ENCODE measurements at regions not wholly inside any gene's neighbourhood (a gene's known extent, or its start where the extent isn't known, plus 50 kb on each side); places are given as distances from the start of the nearest gene placed in this dataset.
"Not testable (repeated sequence)": the region's sequence is repeated elsewhere in the genome, so short reads cannot be mapped to it uniquely, and the experiment has no call there.

GRCh38 chrX:27309406-27309805 lies 153.7 kb downstream of the PPP4R3C start:
- Histone ChIP-seq H3F3A (ENCODE audit: low read length, unreplicated experiment) (no peaks in the 10 kb centered on the region), H3K27ac (ENCODE audit: low read length) (no peak overlapping the region), H3K9ac (ENCODE audit: low read length) (no peak overlapping the region), H3K4me3 (ENCODE audit: low read length) (no peak overlapping the region), H4K20me1 (ENCODE audit: low read length) (no peaks in the 10 kb centered on the region), H3K4me2 (ENCODE audit: low read length) (no peak overlapping the region), H3K9me2 (replicated peaks; ENCODE audit: low read length) (no peaks in the 10 kb centered on the region), H3K4me1 (ENCODE audit: insufficient read depth, low read length) (no peaks in the 10 kb centered on the region), H3K27me3 (ENCODE audit: low read length) (no peaks in the 10 kb centered on the region), H3K36me3 (ENCODE audit: low read depth, low read length) (no peaks in the 10 kb centered on the region), H3K9me3 (ENCODE audit: low read length) (no peaks in the 10 kb centered on the region), H3K79me2 (ENCODE audit: low read length) (no peaks in the 10 kb centered on the region), H2AFZ (ENCODE audit: low read length) (no peak overlapping the region)
- intact Hi-C loops (cut with micrococcal nuclease), result no loop called here
- POLR2A ChIA-PET (ENCODE audit: unreplicated experiment), result no interaction called here
- no TSS peak for BruUV-seq (replicated peaks)
- DNase-seq (no peak), ATAC-seq (no peak)
- CTCF ChIA-PET, result no interaction called here
- TF ChIP-seq EZH2 (IDR thresholded peaks at IDR 0.05; ENCODE audit: low read length, unreplicated experiment), result no peak

GRCh38 chrX:27307546-27307945 lies 155.6 kb downstream of the PPP4R3C start:
- ChIA-PET POLR2A (ENCODE audit: unreplicated experiment) (no interaction called here), CTCF (no interaction called here)
- Histone ChIP-seq H3K27me3 (ENCODE audit: low read length) (no peaks in the 10 kb centered on the region), H3K27ac (ENCODE audit: low read length) (no peak overlapping the region), H3K36me3 (ENCODE audit: low read depth, low read length) (no peaks in the 10 kb centered on the region), H2AFZ (ENCODE audit: low read length) (no peak overlapping the region), H4K20me1 (ENCODE audit: low read length) (no peaks in the 10 kb centered on the region), H3K9me2 (replicated peaks; ENCODE audit: low read length) (no peaks in the 10 kb centered on the region), H3K9ac (ENCODE audit: low read length) (no peak overlapping the region), H3K4me1 (ENCODE audit: insufficient read depth, low read length) (no peaks in the 10 kb centered on the region), H3K4me2 (ENCODE audit: low read length) (no peak overlapping the region), H3F3A (ENCODE audit: low read length, unreplicated experiment) (no peaks in the 10 kb centered on the region), H3K4me3 (ENCODE audit: low read length) (no peak overlapping the region), H3K9me3 (ENCODE audit: low read length) (no peaks in the 10 kb centered on the region), H3K79me2 (ENCODE audit: low read length) (no peaks in the 10 kb centered on the region)
- DNase-seq (no peak), ATAC-seq (no peak)
- no TSS peak for BruUV-seq (replicated peaks)
- intact Hi-C loops (cut with micrococcal nuclease), result no loop called here
- no peak for TF ChIP-seq EZH2phosphoT487 (IDR thresholded peaks at IDR 0.05; ENCODE audit: borderline replicate concordance, low read length)
- no peak for TF ChIP-seq EZH2 (IDR thresholded peaks at IDR 0.05; ENCODE audit: low read length, unreplicated experiment)
- TF ChIP-seq CTCF (conservative IDR thresholded peaks at IDR 0.05; ENCODE audit: low read depth, low read length), result no peak

GRCh38 chrX:27292552-27292951 lies 170.6 kb downstream of the PPP4R3C start:
- H3K36me3 ChIP-seq (ENCODE audit: low read depth, low read length); H3K4me2 ChIP-seq (ENCODE audit: low read length); POLR2A ChIA-PET (ENCODE audit: unreplicated experiment); H3F3A ChIP-seq (ENCODE audit: low read length, unreplicated experiment); H3K9me2 ChIP-seq (replicated peaks; ENCODE audit: low read length); H2AFZ ChIP-seq (ENCODE audit: low read length); H3K9ac ChIP-seq (ENCODE audit: low read length); H3K79me2 ChIP-seq (ENCODE audit: low read length); H3K27me3 ChIP-seq (ENCODE audit: low read length); BruUV-seq (replicated peaks); CTCF ChIA-PET; H3K9me3 ChIP-seq (ENCODE audit: low read length); H4K20me1 ChIP-seq (ENCODE audit: low read length); H3K4me3 ChIP-seq (ENCODE audit: low read length); DNase-seq; intact Hi-C loops (cut with micrococcal nuclease); ATAC-seq; H3K4me1 ChIP-seq (ENCODE audit: insufficient read depth, low read length); H3K27ac ChIP-seq (ENCODE audit: low read length): not testable (repeated sequence)

- ChIA-PET POLR2A (ENCODE audit: unreplicated experiment) (no interaction called here), CTCF (no interaction called here)
- H3K9ac ChIP-seq (ENCODE audit: low read length), result no peak overlapping the region
- no peak for ATAC-seq
- no TSS peak for BruUV-seq (replicated peaks)
- no peaks in the 10 kb centered on the region for H3K79me2 ChIP-seq (ENCODE audit: low read length)
- no peak for DNase-seq
- no peaks in the 10 kb centered on the region for H4K20me1 ChIP-seq (ENCODE audit: low read length)
- no peak overlapping the region for H3K4me2 ChIP-seq (ENCODE audit: low read length)
- no peaks in the 10 kb centered on the region for H3K4me1 ChIP-seq (ENCODE audit: insufficient read depth, low read length)
- no peaks in the 10 kb centered on the region for H3K36me3 ChIP-seq (ENCODE audit: low read depth, low read length)
- no peaks in the 10 kb centered on the region for H3K9me3 ChIP-seq (ENCODE audit: low read length)
- H3K4me3 ChIP-seq (ENCODE audit: low read length), result no peak overlapping the region
- H3K27ac ChIP-seq (ENCODE audit: low read length), result no peak overlapping the region
- no peaks in the 10 kb centered on the region for H3K27me3 ChIP-seq (ENCODE audit: low read length)
- no peak overlapping the region for H2AFZ ChIP-seq (ENCODE audit: low read length)
- no peaks in the 10 kb centered on the region for H3F3A ChIP-seq (ENCODE audit: low read length, unreplicated experiment)
- intact Hi-C loops (cut with micrococcal nuclease), result no loop called here
- no peaks in the 10 kb centered on the region for H3K9me2 ChIP-seq (replicated peaks; ENCODE audit: low read length)
- TF ChIP-seq EZH2phosphoT487 (IDR thresholded peaks at IDR 0.05; ENCODE audit: borderline replicate concordance, low read length) (no peak), CTCF (conservative IDR thresholded peaks at IDR 0.05; ENCODE audit: low read depth, low read length) (no peak), EZH2 (IDR thresholded peaks at IDR 0.05; ENCODE audit: low read length, unreplicated experiment) (no peak)
These were observed 186.4 kb downstream of the PPP4R3C start for GRCh38 chrX:27276751-27277150.

Data from PC-3 (cell line).